Gastrocnemius medialis (tissue), 4 donors: ENCODE measurements at regions not wholly inside any gene's neighbourhood (a gene's known extent, or its start where the extent isn't known, plus 50 kb on each side); places are given as distances from the start of the nearest gene placed in this dataset.

ENCODE experiments used
- CTCF ChIP-seq, 5 experiments: fragments of 450-650 bp in 3 of 5; fragments of 200-600 bp in 2 of 5; sonication (generic) in 2 of 5; IDR thresholded peaks in 4 of 5; conservative IDR thresholded peaks in 1 of 5; 1 replicate in 4 of 5; 2 replicates in 1 of 5; pipeline ENCODE4 v1.5.1; 2016 to 2019; ENCODE audit warnings: antibody characterized with exemption in 5 of 5, mild to moderate bottlenecking in 3 of 5, moderate library complexity in 3 of 5
- POLR2A ChIP-seq, 2 donors: fragments of 450-650 bp; IDR thresholded peaks; one replicate each; pipeline ENCODE4 v1.6.1; 2017; ENCODE audit warnings: antibody characterized with exemption in 2 of 2, mild to moderate bottlenecking in 2 of 2, moderate library complexity in 2 of 2

GRCh38 chr21:23478381-23478780, 2128.9 kb downstream of the MRPL39 start:
- TF ChIP-seq CTCF (IDR thresholded peaks at IDR 0.05 in 4 of 5, conservative IDR thresholded peaks at IDR 0.05 in 1 of 5) (no peak), POLR2A (IDR thresholded peaks at IDR 0.05) (no peak)
